HepG2 (cell line): ENCODE measurements at regions not wholly inside any gene's neighbourhood (a gene's known extent, or its start where the extent isn't known, plus 50 kb on each side); places are given as distances from the start of the nearest gene placed in this dataset.

Source experiments
- ATAC-seq: fragments of 200-7000 bp; cut with Tn5 transposase; 3 replicates; pipeline ENCODE4 v1.9.1; 2020; ENCODE audit warnings: mild to moderate bottlenecking, moderate library complexity
- BruUV-seq: library from RNA; stranded (reverse); fragments of 400-500 nt; replicated peaks from 2 replicates; lab custom pipeline; 2021; lab: Mats Ljungman, UMichigan
- CTCF ChIA-PET: fragments of 300-600 bp; formaldehyde crosslinking; extraction: SDS; loops from one replicate; lab custom pipeline; 2021; ENCODE audit warnings: low total read pairs, inconsistent platforms, low intra/inter-chr PET ratio; lab: Yijun Ruan, JAX
- POLR2A ChIA-PET: fragments of 350-600 bp; sonication (Branson Sonifier 250); formaldehyde crosslinking; loops from one replicate; lab custom pipeline; 2020; ENCODE audit warnings: antibody characterized with exemption, inconsistent platforms; lab: Yijun Ruan, JAX
- DNase-seq: peaks from one replicate; pipeline ENCODE4 v3.0.0-alpha.2; 2015; ENCODE audit warnings: low spot score
- FAIRE-seq: peaks from 3 replicates; lab custom pipeline; 2011; peaks lifted over from hg19 to GRCh38; lab: Jason Lieb, UNC
- H2AFZ ChIP-seq: one replicate; pipeline ENCODE4 v1.6.1; 2011; ENCODE audit warnings: low read length, inconsistent platforms
- H3K27ac ChIP-seq: fragments of 300-600 bp; 3 replicates; pipeline ENCODE4 v1.8.0; 2011; ENCODE audit warnings: mixed run types, mild to moderate bottlenecking, mixed read lengths, low read length, inconsistent platforms; ENCODE audit not compliant: insufficient read depth; ENCODE audit errors: extremely low read length
- H3K27me3 ChIP-seq, 2 experiments: fragments of 200-600 bp in 1 of 2; 2 replicates in 1 of 2; 3 replicates in 1 of 2; pipeline versions ENCODE4 v1.6.0 to v1.8.0; 2011; ENCODE audit warnings: low read length in 2 of 2, mild to moderate bottlenecking in 2 of 2, moderate library complexity in 2 of 2, inconsistent platforms in 1 of 2; ENCODE audit not compliant: insufficient read depth in 2 of 2, control insufficient read depth in 1 of 2
- H3K36me3 ChIP-seq, 2 experiments: fragments of 200-600 bp in 1 of 2; replicated peaks in 1 of 2; 2 replicates in 1 of 2; 3 replicates in 1 of 2; pipeline versions ENCODE4 v1.5.1 to v1.8.0; 2011; ENCODE audit warnings: low read length in 2 of 2, inconsistent platforms in 1 of 2; ENCODE audit not compliant: insufficient read depth in 2 of 2, control insufficient read depth in 1 of 2
- H3K4me1 ChIP-seq: 2 replicates; pipeline ENCODE4 v1.5.1; 2012; ENCODE audit warnings: low read length, inconsistent platforms; ENCODE audit not compliant: insufficient read depth
- H3K4me2 ChIP-seq: 2 replicates; pipeline ENCODE4 v1.6.0; 2011; ENCODE audit warnings: low read depth, low read length, inconsistent platforms
- H3K4me3 ChIP-seq, 3 experiments: fragments of 200-600 bp in 1 of 3; sonication (generic), shearing (Covaris generic) in 1 of 3; replicated peaks in 1 of 3; 2 replicates each; pipeline ENCODE4 v1.5.1; 2011 to 2016; ENCODE audit warnings: low read length in 3 of 3, inconsistent platforms in 2 of 3, low read depth in 2 of 3, mild to moderate bottlenecking in 2 of 3, control low read depth in 1 of 3, mixed read lengths in 1 of 3; ENCODE audit not compliant: insufficient read depth in 1 of 3
- H3K79me2 ChIP-seq: one replicate; pipeline ENCODE4 v1.6.1; 2011; ENCODE audit warnings: low read length, inconsistent platforms; ENCODE audit not compliant: insufficient read depth
- H3K9ac ChIP-seq: 2 replicates; pipeline ENCODE4 v1.6.0; 2011; ENCODE audit warnings: mild to moderate bottlenecking, low read depth, low read length, inconsistent platforms; ENCODE audit not compliant: insufficient read depth
- H3K9me3 ChIP-seq: 2 replicates; pipeline ENCODE4 v1.5.1; 2012; ENCODE audit warnings: mild to moderate bottlenecking, low read length
- H4K20me1 ChIP-seq: 2 replicates; pipeline ENCODE4 v1.6.0; 2011; ENCODE audit warnings: inconsistent platforms, mild to moderate bottlenecking, low read length, moderate library complexity; ENCODE audit not compliant: insufficient read depth
- GLMP ChIP-seq: sonication (generic); formaldehyde crosslinking; IDR thresholded peaks from 2 replicates; pipeline ENCODE4 v1.9.0; 2021; ENCODE audit warnings: missing genetic modification reagents, mild to moderate bottlenecking, borderline replicate concordance
- GMEB1 ChIP-seq: sonication (generic); formaldehyde crosslinking; IDR thresholded peaks from 2 replicates; pipeline ENCODE4 v1.5.1; 2020; ENCODE audit warnings: missing genetic modification reagents, mild to moderate bottlenecking, borderline replicate concordance
- NCOA2 ChIP-seq: sonication (generic); formaldehyde crosslinking; IDR thresholded peaks from 2 replicates; pipeline ENCODE4 v1.8.0; 2022; ENCODE audit warnings: inconsistent platforms
- NFYC ChIP-seq: IDR thresholded peaks from 2 replicates; pipeline ENCODE4 v1.6.1; 2016; ENCODE audit warnings: missing genetic modification reagents, missing compliant biosample characterization
- RORA ChIP-seq: sonication (generic); formaldehyde crosslinking; IDR thresholded peaks from 2 replicates; pipeline ENCODE4 v1.5.0; 2020; ENCODE audit warnings: mild to moderate bottlenecking, missing genetic modification reagents, moderate library complexity
- SNAI1 ChIP-seq: sonication (generic); formaldehyde crosslinking; IDR thresholded peaks from 2 replicates; pipeline ENCODE4 v1.5.0; 2020; ENCODE audit warnings: mild to moderate bottlenecking, missing genetic modification reagents, borderline replicate concordance
- ZBTB21 ChIP-seq: sonication (generic); formaldehyde crosslinking; IDR thresholded peaks from 2 replicates; pipeline ENCODE4 v1.4.0; 2020; ENCODE audit warnings: missing genetic modification reagents
- ZBTB26 ChIP-seq: IDR thresholded peaks from 2 replicates; pipeline ENCODE4 v1.6.1; 2016; ENCODE audit warnings: missing compliant biosample characterization, missing genetic modification reagents, borderline replicate concordance
- ZFP62 ChIP-seq: sonication (generic); formaldehyde crosslinking; IDR thresholded peaks from 2 replicates; pipeline ENCODE4 v1.4.0; 2020; ENCODE audit warnings: missing genetic modification reagents
- ZNF24 ChIP-seq: fragments of 450-650 bp; IDR thresholded peaks from 2 replicates; pipeline ENCODE4 v1.6.1; 2017; ENCODE audit warnings: antibody characterized with exemption, mild to moderate bottlenecking
- ZNF563 ChIP-seq: sonication (generic); formaldehyde crosslinking; IDR thresholded peaks from 2 replicates; pipeline ENCODE4 v1.8.0; 2022; ENCODE audit warnings: mild to moderate bottlenecking, moderate library complexity, missing genetic modification reagents
- ZNF569 ChIP-seq: sonication (generic); formaldehyde crosslinking; IDR thresholded peaks from 2 replicates; pipeline ENCODE4 v1.5.0; 2020; ENCODE audit warnings: mild to moderate bottlenecking, missing genetic modification reagents, moderate library complexity, borderline replicate concordance
- ZNF605 ChIP-seq: sonication (generic); formaldehyde crosslinking; IDR thresholded peaks from 2 replicates; pipeline ENCODE4 v1.8.0; 2022; ENCODE audit warnings: mild to moderate bottlenecking, missing genetic modification reagents
- ZNF609 ChIP-seq: sonication (generic); formaldehyde crosslinking; IDR thresholded peaks from 2 replicates; pipeline ENCODE4 v1.4.0; 2020; ENCODE audit warnings: mild to moderate bottlenecking, missing genetic modification reagents, borderline replicate concordance
- ZNF747 ChIP-seq: sonication (generic); formaldehyde crosslinking; IDR thresholded peaks from 2 replicates; pipeline ENCODE4 v1.8.1; 2023; ENCODE audit warnings: missing genetic modification reagents, mild to moderate bottlenecking, borderline replicate concordance
- ZSCAN12 ChIP-seq: sonication (generic); formaldehyde crosslinking; IDR thresholded peaks from 2 replicates; pipeline ENCODE4 v1.9.0; 2021; ENCODE audit warnings: mild to moderate bottlenecking, missing genetic modification reagents
- WGBS: methylation state at CpG from one replicate; pipeline ENCODE4 v1.1.6; 2017; ENCODE audit warnings: low lambda C conversion rate; 5-methylcytosine and 5-hydroxymethylcytosine counted together
- in situ Hi-C: cut with HindIII; loops from 2 replicates; pipeline ENCODE4 v1.10.0; 2017; ENCODE audit warnings: low pct_unique_long_range_greater_than_20kb; ENCODE audit not compliant: extremely low pct_ligation_motif_present
- intact Hi-C: fragments of 100-400 bp; cut with micrococcal nuclease; formaldehyde crosslinking; loops from one replicate; pipeline ENCODE4 v1.10.0; 2022; ENCODE audit not compliant: unreplicated experiment

GRCh38 chr4:36852856-36853255, 391.7 kb upstream of the NWD2 start:
- H3K4me3 ChIP-seq, result no peak overlapping the region
- BruUV-seq, result no TSS peak
- ChIA-PET POLR2A (no interaction called here), CTCF (no interaction called here)
- no peak overlapping the region for H3K27ac ChIP-seq
- no peaks in the 10 kb centered on the region for H3K79me2 ChIP-seq
- H3K9me3 ChIP-seq, result no peaks in the 10 kb centered on the region
- DNase-seq, result no peak
- no peak for ATAC-seq
- no peaks in the 10 kb centered on the region for H4K20me1 ChIP-seq
- H3K4me1 ChIP-seq, result no peaks in the 10 kb centered on the region
- in situ Hi-C loops (no loop called here), intact Hi-C loops (no loop called here)
- H2AFZ ChIP-seq, result no peak overlapping the region
- H3K9ac ChIP-seq, result no peak overlapping the region
- 1% methylated on average over 4 of the region's 4 CpGs for WGBS
- H3K36me3 ChIP-seq, result no peaks in the 10 kb centered on the region
- no peak overlapping the region for H3K4me2 ChIP-seq
- H3K27me3 ChIP-seq, result no peaks in the 10 kb centered on the region
- FAIRE-seq, result no peak
- TF ChIP-seq ZNF563 (CRISPR knock-in tag) (no peak), ZNF569 (no peak), ZBTB21 (CRISPR knock-in tag) (no peak), ZFP62 (CRISPR knock-in tag) (no peak), GLMP (CRISPR knock-in tag) (no peak), ZBTB26 (CRISPR knock-in tag) (no peak), GMEB1 (CRISPR knock-in tag) (no peak), ZNF609 (CRISPR knock-in tag) (no peak), NFYC (CRISPR knock-in tag) (no peak), ZSCAN12 (CRISPR knock-in tag) (no peak), NCOA2 (CRISPR knock-in tag) (no peak), ZNF24 (no peak), SNAI1 (no peak), ZNF747 (CRISPR knock-in tag) (no peak), ZNF605 (CRISPR knock-in tag) (no peak), RORA (no peak)
